IPS-18a (cell line): ENCODE measurements at regions not wholly inside any gene's neighbourhood (a gene's known extent, or its start where the extent isn't known, plus 50 kb on each side); places are given as distances from the start of the nearest gene placed in this dataset.

Experiments
- H3K27ac ChIP-seq: one replicate; pipeline ENCODE4 v1.5.1; 2013; ENCODE audit warnings: low read length
- H3K27me3 ChIP-seq: one replicate; pipeline ENCODE4 v1.6.1; 2013; ENCODE audit warnings: mild to moderate bottlenecking, low read length; ENCODE audit not compliant: control insufficient read depth, insufficient read depth
- H3K36me3 ChIP-seq: one replicate; pipeline ENCODE4 v1.6.1; 2013; ENCODE audit warnings: low read depth, low read length; ENCODE audit not compliant: control insufficient read depth
- H3K4me1 ChIP-seq: one replicate; pipeline ENCODE4 v1.6.1; 2013; ENCODE audit warnings: low read depth, low read length; ENCODE audit not compliant: control insufficient read depth
- H3K4me3 ChIP-seq: one replicate; pipeline ENCODE4 v1.5.1; 2013; ENCODE audit warnings: low read length
- H3K9ac ChIP-seq: one replicate; pipeline ENCODE4 v1.6.1; 2013; ENCODE audit warnings: mild to moderate bottlenecking, low read length, moderate library complexity
- H3K9me3 ChIP-seq: one replicate; pipeline ENCODE4 v1.6.1; 2013; ENCODE audit warnings: low read depth, low read length; ENCODE audit not compliant: control insufficient read depth

DNA sequence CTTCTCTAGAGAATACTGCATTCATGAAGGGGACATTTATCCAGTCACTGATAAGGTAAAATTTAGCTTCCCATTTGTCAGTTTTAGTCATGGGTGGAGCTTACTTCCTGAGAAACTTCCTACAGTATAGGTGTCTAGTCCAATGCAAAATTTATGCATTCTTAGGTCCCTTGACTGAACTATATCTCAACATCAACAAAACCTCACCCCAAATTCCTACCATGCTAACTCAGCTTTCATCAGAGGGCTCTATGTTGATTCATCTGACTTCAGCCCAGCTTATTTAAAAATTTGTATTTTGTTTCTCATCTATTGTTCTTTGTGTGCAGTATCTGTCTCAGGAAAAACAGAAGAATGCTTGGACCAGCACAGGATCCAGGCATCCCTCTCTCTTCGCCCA lies 296.4 kb upstream of the ACVR2A start:
- Histone ChIP-seq H3K9me3 (no peaks in the 10 kb centered on the region), H3K4me3 (no peak overlapping the region), H3K36me3 (no peaks in the 10 kb centered on the region), H3K4me1 (no peaks in the 10 kb centered on the region), H3K27ac (no peak overlapping the region), H3K27me3 (no peaks in the 10 kb centered on the region), H3K9ac (no peak overlapping the region)

DNA sequence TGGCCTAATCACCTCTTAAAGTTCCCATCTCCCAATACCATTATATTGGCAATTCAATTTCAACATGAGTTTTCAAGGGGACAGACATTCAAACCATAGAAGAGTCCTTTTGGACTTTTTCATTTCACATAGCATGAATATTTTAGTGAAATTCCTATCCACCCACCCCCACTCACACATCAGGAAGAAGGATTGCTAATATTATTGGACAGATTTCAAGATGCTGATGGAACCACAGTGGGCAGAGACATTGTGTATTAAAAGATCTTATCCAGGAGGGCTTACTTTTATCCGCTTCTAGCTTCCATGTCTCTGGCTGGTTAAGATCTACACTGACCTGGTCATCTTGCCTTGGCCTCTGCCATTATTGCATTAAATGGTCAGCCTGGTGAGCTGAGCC lies 297.4 kb upstream of the ACVR2A start:
- H3K9me3 ChIP-seq: no peaks in the 10 kb centered on the region
- H3K27me3 ChIP-seq: no peaks in the 10 kb centered on the region
- H3K9ac ChIP-seq: no peak overlapping the region
- H3K27ac ChIP-seq: no peak overlapping the region
- H3K36me3 ChIP-seq: no peaks in the 10 kb centered on the region
- H3K4me3 ChIP-seq: no peak overlapping the region
- no peaks in the 10 kb centered on the region for H3K4me1 ChIP-seq

DNA sequence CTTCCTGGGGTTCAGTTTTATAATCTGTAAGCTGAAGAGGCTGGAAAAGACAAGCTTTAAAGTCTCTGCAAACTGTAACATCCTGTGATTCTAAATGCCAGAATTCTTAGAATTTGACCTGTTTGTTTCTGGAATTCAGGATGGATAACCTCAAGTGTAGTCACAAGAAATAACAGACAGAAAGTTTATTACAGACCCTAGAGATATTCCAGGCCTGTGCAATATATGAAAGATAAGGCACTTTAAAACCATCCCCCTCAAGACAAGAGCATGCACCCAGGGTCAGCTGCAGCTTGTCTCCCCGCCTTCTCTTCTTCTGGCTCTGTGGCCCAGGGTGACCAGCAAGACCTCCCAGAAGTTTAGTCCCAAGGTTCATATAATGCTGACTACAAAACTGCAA lies 298.7 kb upstream of the ACVR2A start:
- Histone ChIP-seq H3K4me1 (no peaks in the 10 kb centered on the region), H3K9ac (no peak overlapping the region), H3K27ac (no peak overlapping the region), H3K4me3 (no peak overlapping the region), H3K9me3 (no peaks in the 10 kb centered on the region), H3K27me3 (no peaks in the 10 kb centered on the region), H3K36me3 (no peaks in the 10 kb centered on the region)

DNA sequence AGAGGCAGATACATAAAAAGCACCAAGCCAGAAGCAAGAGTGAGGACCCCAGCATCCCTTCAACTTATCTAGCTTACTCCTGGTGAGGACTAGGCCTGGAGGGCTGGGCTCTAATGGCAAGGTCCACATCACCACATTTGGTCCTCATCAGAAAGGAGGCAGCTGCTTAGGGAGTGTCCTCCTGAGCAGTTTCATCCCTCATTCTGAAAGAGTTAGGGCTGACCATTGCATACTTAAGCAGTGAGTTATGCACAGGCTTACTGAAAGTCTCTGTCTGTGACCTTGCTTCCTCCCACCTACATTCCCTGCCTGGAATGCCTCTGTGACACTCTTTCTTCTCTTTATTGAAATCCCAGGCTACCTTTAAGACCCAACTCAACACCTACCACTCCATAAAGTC lies 301.8 kb upstream of the ACVR2A start:
- Histone ChIP-seq H3K4me1 (no peaks in the 10 kb centered on the region), H3K27ac (no peak overlapping the region), H3K36me3 (no peaks in the 10 kb centered on the region), H3K9ac (no peak overlapping the region), H3K9me3 (no peaks in the 10 kb centered on the region), H3K27me3 (no peaks in the 10 kb centered on the region), H3K4me3 (no peak overlapping the region)

DNA sequence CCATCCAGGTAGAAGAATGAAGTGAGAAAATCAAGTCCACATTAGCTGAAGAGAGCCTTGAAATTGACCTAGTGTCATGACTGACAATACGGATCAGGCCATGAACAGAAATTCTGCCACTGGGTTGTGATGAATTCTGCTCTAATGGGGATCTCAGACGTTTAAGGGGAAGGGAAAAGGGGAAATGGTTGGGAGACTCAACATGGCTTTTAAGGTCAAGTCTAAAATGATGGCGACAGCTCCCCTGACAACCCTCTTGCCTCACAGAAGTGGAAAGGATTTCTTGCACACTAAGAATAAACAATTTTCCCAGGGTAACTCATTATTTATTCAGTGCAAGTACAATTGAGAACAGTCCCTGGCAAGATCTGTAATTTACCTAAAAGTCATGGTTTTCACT lies 302.5 kb upstream of the ACVR2A start:
- Histone ChIP-seq H3K9ac (no peak overlapping the region), H3K4me3 (no peak overlapping the region), H3K4me1 (no peaks in the 10 kb centered on the region), H3K27ac (no peak overlapping the region), H3K27me3 (no peaks in the 10 kb centered on the region), H3K36me3 (no peaks in the 10 kb centered on the region), H3K9me3 (no peaks in the 10 kb centered on the region)

DNA sequence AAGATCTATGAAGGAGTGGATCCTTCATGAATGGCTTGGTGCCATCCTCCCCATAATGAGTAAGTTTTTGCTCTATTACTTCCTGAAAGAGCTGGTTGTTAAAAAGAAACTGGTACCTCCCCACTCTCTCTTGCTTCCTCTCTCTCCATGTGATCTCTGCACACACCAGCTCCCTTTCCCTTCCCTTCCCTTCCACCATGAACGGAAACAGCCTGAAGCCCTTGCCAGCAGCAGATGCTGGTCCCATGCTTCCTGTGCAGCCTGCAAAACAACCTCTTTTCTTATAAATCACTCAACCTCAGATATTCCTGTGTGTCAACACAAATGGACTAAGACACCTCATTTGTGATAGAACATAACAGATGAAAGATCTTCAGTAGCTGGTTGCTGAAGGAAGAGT lies 303.5 kb upstream of the ACVR2A start:
- Histone ChIP-seq H3K4me3 (no peak overlapping the region), H3K27me3 (no peaks in the 10 kb centered on the region), H3K4me1 (no peaks in the 10 kb centered on the region), H3K9ac (no peak overlapping the region), H3K9me3 (no peaks in the 10 kb centered on the region), H3K27ac (no peak overlapping the region), H3K36me3 (no peaks in the 10 kb centered on the region)

DNA sequence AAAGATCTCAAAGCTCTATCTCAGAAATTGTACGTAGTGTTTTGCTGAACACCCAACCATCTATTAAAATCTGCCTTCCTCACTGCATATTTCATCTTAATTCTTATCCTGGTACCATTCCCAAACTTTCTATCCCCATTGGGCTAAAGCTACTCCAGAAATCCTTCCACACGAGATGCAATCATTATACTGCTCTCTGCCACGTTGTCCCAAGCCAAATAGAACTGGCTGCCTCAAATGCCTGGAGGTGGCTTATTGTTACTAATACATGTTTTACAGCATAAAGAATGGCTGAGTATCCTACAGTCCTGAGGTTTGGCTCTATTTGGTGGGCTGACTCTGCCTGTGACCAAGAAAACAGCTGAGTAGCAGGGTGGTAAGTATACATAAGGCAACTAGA lies 306.0 kb upstream of the ACVR2A start:
- Histone ChIP-seq H3K27me3 (no peaks in the 10 kb centered on the region), H3K4me1 (no peaks in the 10 kb centered on the region), H3K27ac (no peak overlapping the region), H3K4me3 (no peak overlapping the region), H3K9me3 (no peaks in the 10 kb centered on the region), H3K9ac (no peak overlapping the region), H3K36me3 (no peaks in the 10 kb centered on the region)

DNA sequence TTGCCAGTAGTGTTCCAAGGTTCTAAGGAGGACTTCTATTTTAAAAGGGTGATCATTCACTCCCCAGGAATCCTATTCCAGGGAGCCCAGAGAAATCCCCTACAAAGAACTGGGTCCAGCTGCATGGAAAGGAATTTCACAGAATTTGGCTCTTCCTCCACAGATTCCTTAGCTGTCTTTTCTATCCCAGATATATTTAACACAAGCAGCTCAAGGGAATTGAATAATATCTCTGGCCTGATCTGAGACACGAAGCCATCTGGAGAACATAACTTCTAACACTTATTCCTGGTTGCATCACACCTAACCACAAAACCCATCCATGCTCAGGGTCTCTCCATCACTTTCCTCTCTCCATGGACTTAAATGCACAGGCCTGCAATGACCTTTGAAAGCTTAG lies 306.7 kb upstream of the ACVR2A start:
- H3K27ac ChIP-seq: no peak overlapping the region
- H3K36me3 ChIP-seq: no peaks in the 10 kb centered on the region
- no peak overlapping the region for H3K9ac ChIP-seq

DNA sequence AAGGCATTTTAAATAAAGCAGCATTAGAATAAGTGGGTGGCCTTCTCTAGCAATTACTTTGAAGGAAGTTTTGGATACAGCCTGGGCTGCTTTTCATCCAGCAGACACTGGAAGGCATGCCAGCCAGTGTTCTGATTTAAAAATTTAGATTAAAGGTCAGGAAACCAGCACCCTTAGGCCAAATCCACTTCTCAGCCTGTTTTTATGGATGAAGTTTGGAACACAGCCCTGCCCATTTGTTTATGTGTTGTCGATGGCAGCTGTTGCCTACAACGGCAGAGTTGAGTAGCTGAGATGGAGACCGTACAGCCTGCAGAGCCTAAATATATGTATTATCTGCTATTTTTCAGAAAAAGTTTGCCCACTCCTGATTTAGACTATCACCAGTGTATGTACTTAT lies 313.6 kb upstream of the ACVR2A start:
- Histone ChIP-seq H3K36me3 (no peaks in the 10 kb centered on the region), H3K9me3 (no peaks in the 10 kb centered on the region), H3K4me3 (no peak overlapping the region), H3K27me3 (no peaks in the 10 kb centered on the region), H3K9ac (no peak overlapping the region), H3K27ac (no peak overlapping the region), H3K4me1 (no peaks in the 10 kb centered on the region)

More for the DNA sequence above, 306.7 kb upstream of the ACVR2A start:
- H3K4me1 ChIP-seq: no peaks in the 10 kb centered on the region
- no peaks in the 10 kb centered on the region for H3K9me3 ChIP-seq
- H3K27me3 ChIP-seq: no peaks in the 10 kb centered on the region
- H3K4me3 ChIP-seq: no peak overlapping the region

DNA sequence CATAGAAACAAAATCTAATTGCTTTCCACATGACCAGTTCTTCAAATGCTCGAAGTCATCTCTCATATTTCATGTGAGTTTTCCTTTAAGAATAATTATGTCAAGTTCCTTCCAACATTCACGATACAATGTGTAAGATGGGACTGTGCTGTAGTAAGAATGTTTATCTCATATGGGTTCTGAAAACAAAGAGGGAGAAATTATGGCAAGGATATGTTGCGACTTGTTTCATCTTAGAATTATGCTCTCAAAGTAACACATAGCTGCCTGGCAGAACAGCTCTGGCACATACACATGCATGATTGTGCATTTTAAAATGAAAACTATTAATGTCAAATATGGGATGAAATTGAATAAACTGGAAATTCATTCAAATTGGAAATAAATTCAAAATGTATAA lies 314.8 kb upstream of the ACVR2A start:
- Histone ChIP-seq H3K4me3 (no peak overlapping the region), H3K9me3 (no peaks in the 10 kb centered on the region), H3K27ac (no peak overlapping the region), H3K27me3 (no peaks in the 10 kb centered on the region), H3K9ac (no peak overlapping the region), H3K36me3 (no peaks in the 10 kb centered on the region), H3K4me1 (no peaks in the 10 kb centered on the region)

DNA sequence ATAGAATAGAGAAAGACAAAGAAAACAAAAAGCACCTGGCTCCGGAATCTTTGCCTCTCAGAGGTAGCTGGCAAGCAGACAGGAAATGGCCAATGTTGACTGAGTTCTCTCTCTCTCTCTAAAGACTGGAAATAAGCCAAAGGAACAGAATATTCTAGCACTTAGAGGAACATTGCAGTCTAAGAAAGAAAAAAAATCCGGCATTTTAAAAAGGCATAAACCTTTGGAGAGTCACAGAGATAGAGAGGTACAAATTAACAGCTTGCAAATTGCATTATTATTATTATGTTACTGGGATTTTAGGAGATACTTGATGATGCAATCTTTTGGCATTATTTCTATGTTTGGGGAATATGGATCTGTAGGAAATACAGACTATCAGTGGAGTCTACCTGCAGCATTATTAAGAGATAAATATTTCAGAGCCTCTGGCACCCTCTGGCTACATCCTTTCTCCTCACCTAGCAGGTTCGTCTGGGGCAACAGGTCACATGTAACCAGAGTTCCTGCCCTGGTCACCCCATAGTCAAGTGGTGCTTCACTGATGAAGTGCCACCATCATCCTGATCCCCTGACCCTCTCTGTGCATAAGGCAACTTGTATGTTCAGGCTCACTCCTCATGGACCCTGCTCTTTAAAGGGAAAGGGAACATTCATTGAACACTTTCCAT lies 318.9 kb upstream of the ACVR2A start:
- no peak overlapping the region for H3K9ac ChIP-seq
- no peaks in the 10 kb centered on the region for H3K36me3 ChIP-seq
- no peaks in the 10 kb centered on the region for H3K27me3 ChIP-seq
- no peaks in the 10 kb centered on the region for H3K9me3 ChIP-seq
- no peak overlapping the region for H3K27ac ChIP-seq
- no peaks in the 10 kb centered on the region for H3K4me1 ChIP-seq
- H3K4me3 ChIP-seq: no peak overlapping the region

DNA sequence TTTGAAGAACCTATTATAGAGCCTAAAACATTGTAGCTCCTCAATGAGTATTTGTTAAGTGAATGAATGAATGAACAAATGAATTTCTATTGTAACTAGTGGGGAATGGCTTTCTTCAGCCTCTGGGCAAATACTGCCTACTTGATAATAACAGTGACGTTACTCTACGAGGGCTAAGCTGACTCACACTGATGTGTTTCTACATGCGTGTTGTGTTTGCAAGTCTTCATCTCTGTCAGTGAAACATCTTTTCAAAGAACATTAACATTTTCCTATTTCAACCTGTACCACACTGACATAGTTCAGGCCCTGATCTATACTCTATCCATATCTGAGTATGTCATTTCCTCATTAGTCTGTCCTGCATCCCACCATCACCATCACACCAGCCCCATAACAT lies 319.9 kb upstream of the ACVR2A start:
- H3K9ac ChIP-seq: no peak overlapping the region
- no peaks in the 10 kb centered on the region for H3K36me3 ChIP-seq
- no peak overlapping the region for H3K27ac ChIP-seq
- H3K4me1 ChIP-seq: no peaks in the 10 kb centered on the region
- H3K4me3 ChIP-seq: no peak overlapping the region
- no peaks in the 10 kb centered on the region for H3K27me3 ChIP-seq
- no peaks in the 10 kb centered on the region for H3K9me3 ChIP-seq
